HAP-1 (cell line): ENCODE measurements at regions not wholly inside any gene's neighbourhood (a gene's known extent, or its start where the extent isn't known, plus 50 kb on each side); places are given as distances from the start of the nearest gene placed in this dataset.
A peak's percentile ranks its signal among the peaks of the same experiment; 100 is the strongest.

Experiments used
- DNase-seq, 2 experiments: peaks; one replicate each; pipeline ENCODE4 v3.0.0-alpha.2; 2016 to 2020; ENCODE audit warnings: low spot score in 2 of 2
- H3K27me3 ChIP-seq: fragments of 250-450 bp; sonication (Bioruptor Pico); 2 replicates; pipeline ENCODE4 v1.5.1; 2020; ENCODE audit warnings: low read depth, mild to moderate bottlenecking, moderate library complexity
- H3K36me3 ChIP-seq: fragments of 250-450 bp; sonication (Bioruptor Pico); replicated peaks from 2 replicates; pipeline ENCODE4 v1.5.1; 2020; ENCODE audit warnings: mild to moderate bottlenecking
- H3K4me1 ChIP-seq: fragments of 250-450 bp; sonication (Bioruptor Pico); 2 replicates; pipeline ENCODE4 v1.5.1; 2020; ENCODE audit warnings: mild to moderate bottlenecking
- H3K4me3 ChIP-seq: fragments of 250-450 bp; sonication (Bioruptor Pico); 2 replicates; pipeline ENCODE4 v1.5.1; 2020; ENCODE audit warnings: mild to moderate bottlenecking, moderate library complexity
- H3K9me3 ChIP-seq: fragments of 250-450 bp; sonication (Bioruptor Pico); 2 replicates; pipeline ENCODE4 v1.5.1; 2020; ENCODE audit warnings: mild to moderate bottlenecking, moderate library complexity
- in situ Hi-C: fragments of 300-500 bp; cut with MboI; formaldehyde crosslinking; loops from 3 replicates; pipeline ENCODE4 v1.14.3; 2020; ENCODE audit warnings: low sequenced_read_pairs, inconsistent platforms, mixed read lengths

DNA sequence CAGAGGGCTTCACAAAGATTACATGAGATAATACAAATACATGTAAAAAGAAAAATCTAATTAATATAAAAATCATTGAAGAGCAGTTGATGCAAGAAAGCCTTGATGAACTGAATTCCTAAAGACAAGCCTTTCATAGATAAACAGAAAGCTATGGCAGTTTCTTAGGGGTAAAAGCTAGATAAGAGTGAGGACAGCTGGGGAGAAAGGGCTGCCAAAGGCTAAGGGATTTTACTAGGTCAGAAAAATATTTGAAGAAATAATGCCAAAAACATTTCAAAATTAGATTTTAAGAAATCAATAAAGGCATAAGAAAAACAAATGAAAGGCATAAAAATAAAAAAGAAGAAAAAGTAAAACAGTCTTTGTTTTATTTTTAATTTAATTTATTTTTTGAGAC, 107.9 kb upstream of the ZNF366 start:
- Histone ChIP-seq H3K4me3 (no peak overlapping the region), H3K36me3 (no peaks in the 10 kb centered on the region), H3K4me1 (no peaks in the 10 kb centered on the region; the same call in 1 of the 2 replicates), H3K27me3 (no peaks in the 10 kb centered on the region), H3K9me3 (no peaks in the 10 kb centered on the region)
- DNase-seq: no peak
- in situ Hi-C loops: no loop called here

GRCh38 chr5:72613515-72613914, 106.3 kb upstream of the ZNF366 start:
- Histone ChIP-seq H3K9me3 (no peaks in the 10 kb centered on the region), H3K27me3 (no peaks in the 10 kb centered on the region), H3K4me3 (no peak overlapping the region), H3K36me3 (no peaks in the 10 kb centered on the region), H3K4me1 (no peaks in the 10 kb centered on the region; the same call in 1 of the 2 replicates)
- in situ Hi-C loops: no loop called here
- DNase-seq: no peak

DNA sequence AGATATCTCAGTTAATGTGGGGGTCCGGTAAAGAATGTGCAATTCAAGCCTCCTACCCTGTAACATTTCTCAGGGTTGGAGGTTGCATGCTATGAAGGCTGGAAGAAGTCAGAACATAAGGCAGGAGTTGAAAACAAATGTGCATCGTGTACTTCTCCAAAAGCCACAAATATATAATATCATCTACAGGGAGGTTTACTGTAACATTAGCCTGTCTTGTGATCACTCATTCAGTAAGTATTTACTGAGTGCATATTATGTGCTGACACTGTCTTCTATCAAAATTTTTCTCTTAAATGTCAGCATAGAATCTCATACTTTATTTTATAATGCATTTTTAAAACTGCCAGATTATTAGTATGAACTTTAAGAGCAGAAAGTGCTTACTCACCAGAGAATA, 105.6 kb upstream of the ZNF366 start:
- in situ Hi-C loops: no loop called here
- DNase-seq: no peak
- no peaks in the 10 kb centered on the region for H3K36me3 ChIP-seq
- no peaks in the 10 kb centered on the region for H3K27me3 ChIP-seq
- H3K4me3 ChIP-seq: no peak overlapping the region
- no peaks in the 10 kb centered on the region for H3K9me3 ChIP-seq
- no peaks in the 10 kb centered on the region; the same call in 1 of the 2 replicates for H3K4me1 ChIP-seq

GRCh38 chr5:72611118-72611730, 104.0 kb upstream of the ZNF366 start:
- Histone ChIP-seq H3K36me3 (no peaks in the 10 kb centered on the region), H3K4me1 (no peaks in the 10 kb centered on the region; the same call in 1 of the 2 replicates), H3K4me3 (no peak overlapping the region), H3K27me3 (no peaks in the 10 kb centered on the region), H3K9me3 (no peaks in the 10 kb centered on the region)
- DNase-seq: peak; percentile 78 to 81
- in situ Hi-C loops: no loop called here

DNA sequence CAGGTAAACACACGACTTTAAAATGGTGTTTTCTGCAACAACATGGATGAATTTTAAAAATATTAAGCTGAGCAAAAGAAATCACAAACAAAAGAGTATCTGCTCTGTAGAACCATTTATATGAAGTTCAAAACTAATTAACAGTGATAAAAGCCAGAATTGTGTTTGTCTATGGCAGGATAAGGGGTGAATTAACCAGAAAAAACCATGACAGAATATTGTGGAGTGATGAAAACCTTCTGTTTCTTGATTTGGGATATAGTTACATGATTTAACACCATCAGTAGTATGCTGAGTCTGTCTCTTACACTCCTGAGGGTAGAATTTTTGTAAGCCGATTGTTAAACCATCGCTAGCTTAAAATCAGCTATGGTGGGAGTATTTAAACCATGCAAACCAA, 101.7 kb upstream of the ZNF366 start:
- H3K36me3 ChIP-seq: no peaks in the 10 kb centered on the region
- H3K4me3 ChIP-seq: no peak overlapping the region
- H3K9me3 ChIP-seq: no peaks in the 10 kb centered on the region
- DNase-seq: no peak
- H3K4me1 ChIP-seq: no peaks in the 10 kb centered on the region; the same call in 1 of the 2 replicates
- in situ Hi-C loops: no loop called here
- no peaks in the 10 kb centered on the region for H3K27me3 ChIP-seq

- Histone ChIP-seq H3K36me3 (no peaks in the 10 kb centered on the region), H3K9me3 (no peaks in the 10 kb centered on the region), H3K4me1 (no peaks in the 10 kb centered on the region; the same call in 1 of the 2 replicates), H3K27me3 (no peaks in the 10 kb centered on the region), H3K4me3 (no peak overlapping the region)
- in situ Hi-C loops: no loop called here
- DNase-seq: no peak
Observed at GRCh38 chr5:72608297-72608696, 101.1 kb upstream of the ZNF366 start.

DNA sequence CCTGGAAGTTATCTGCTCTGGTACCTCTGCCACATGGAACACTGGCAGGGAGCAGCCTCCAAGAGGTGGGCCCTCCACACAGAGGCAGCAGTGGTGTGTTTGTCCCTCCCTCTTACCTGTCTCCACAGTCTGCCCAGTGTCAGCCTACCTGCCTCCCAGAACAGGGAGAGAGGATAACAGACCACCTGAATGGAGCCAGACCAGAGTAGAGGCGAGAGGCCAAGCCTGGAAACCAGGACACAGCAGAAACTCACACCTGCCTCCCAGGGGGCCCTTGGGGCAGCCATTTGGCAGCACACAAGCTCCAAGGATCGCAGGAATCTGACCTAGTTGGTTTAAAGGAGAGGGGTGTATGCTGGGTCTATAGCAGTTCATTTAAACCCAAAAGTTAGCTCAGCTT, 100.2 kb upstream of the ZNF366 start:
- no peaks in the 10 kb centered on the region; the same call in 1 of the 2 replicates for H3K4me1 ChIP-seq
- H3K4me3 ChIP-seq: no peak overlapping the region
- no peaks in the 10 kb centered on the region for H3K36me3 ChIP-seq
- no peak for DNase-seq
- in situ Hi-C loops: no loop called here
- no peaks in the 10 kb centered on the region for H3K9me3 ChIP-seq
- H3K27me3 ChIP-seq: no peaks in the 10 kb centered on the region

- Histone ChIP-seq H3K36me3 (no peaks in the 10 kb centered on the region), H3K9me3 (no peaks in the 10 kb centered on the region; the same call in 1 of the 2 replicates), H3K4me3 (no peak overlapping the region), H3K27me3 (no peaks in the 10 kb centered on the region), H3K4me1 (no peaks in the 10 kb centered on the region; the same call in 1 of the 2 replicates)
- DNase-seq: no peak
- in situ Hi-C loops: no loop called here
Observed at GRCh38 chr5:72606525-72606924, 99.3 kb upstream of the ZNF366 start.

DNA sequence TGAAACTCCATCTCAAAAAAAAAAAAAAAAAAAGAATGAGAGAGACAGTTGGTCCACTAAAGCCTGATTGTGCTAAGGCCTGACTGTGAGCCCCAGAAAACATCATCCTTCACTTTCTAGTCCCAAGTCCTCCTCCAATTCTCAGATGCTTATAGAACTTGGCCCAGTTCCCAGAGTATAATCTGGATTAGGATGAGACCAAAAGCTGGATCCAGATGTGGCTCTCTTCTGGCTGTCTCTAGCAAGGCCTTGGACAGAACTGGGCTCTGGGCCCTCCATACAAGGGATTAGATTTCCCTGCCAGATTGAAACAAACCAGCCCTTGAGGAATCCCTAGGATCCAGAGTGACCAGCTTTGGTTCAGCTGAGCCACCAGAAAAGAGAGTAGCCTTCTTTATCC, 98.4 kb upstream of the ZNF366 start:
- no peaks in the 10 kb centered on the region; the same call in 1 of the 2 replicates for H3K9me3 ChIP-seq
- no peak for DNase-seq
- in situ Hi-C loops: no loop called here
- H3K36me3 ChIP-seq: no peaks in the 10 kb centered on the region
- H3K27me3 ChIP-seq: no peaks in the 10 kb centered on the region
- H3K4me1 ChIP-seq: no peaks in the 10 kb centered on the region; the same call in 1 of the 2 replicates
- no peak overlapping the region for H3K4me3 ChIP-seq

DNA sequence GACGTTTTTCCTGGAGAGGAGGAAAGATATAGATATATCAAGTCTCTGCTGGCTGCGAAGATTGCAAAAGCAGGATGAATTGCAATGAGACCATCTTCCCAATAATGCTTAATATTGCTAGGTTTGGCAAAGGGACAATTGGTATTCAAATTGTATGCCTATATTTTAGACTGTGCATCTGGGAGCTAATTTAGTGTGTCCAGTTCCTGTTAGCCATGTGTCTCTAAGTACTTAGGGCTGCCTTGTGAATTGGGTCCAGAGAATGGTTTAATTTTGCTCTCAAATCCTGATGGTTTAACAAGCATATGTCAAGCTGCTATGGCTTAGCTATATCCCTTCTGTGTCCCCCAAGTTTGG, 97.6 kb upstream of the ZNF366 start:
- DNase-seq: no peak
- no peaks in the 10 kb centered on the region for H3K27me3 ChIP-seq
- in situ Hi-C loops: no loop called here
- H3K4me3 ChIP-seq: no peak overlapping the region
- no peaks in the 10 kb centered on the region for H3K4me1 ChIP-seq
- no peaks in the 10 kb centered on the region; the same call in 1 of the 2 replicates for H3K9me3 ChIP-seq
- H3K36me3 ChIP-seq: no peaks in the 10 kb centered on the region

DNA sequence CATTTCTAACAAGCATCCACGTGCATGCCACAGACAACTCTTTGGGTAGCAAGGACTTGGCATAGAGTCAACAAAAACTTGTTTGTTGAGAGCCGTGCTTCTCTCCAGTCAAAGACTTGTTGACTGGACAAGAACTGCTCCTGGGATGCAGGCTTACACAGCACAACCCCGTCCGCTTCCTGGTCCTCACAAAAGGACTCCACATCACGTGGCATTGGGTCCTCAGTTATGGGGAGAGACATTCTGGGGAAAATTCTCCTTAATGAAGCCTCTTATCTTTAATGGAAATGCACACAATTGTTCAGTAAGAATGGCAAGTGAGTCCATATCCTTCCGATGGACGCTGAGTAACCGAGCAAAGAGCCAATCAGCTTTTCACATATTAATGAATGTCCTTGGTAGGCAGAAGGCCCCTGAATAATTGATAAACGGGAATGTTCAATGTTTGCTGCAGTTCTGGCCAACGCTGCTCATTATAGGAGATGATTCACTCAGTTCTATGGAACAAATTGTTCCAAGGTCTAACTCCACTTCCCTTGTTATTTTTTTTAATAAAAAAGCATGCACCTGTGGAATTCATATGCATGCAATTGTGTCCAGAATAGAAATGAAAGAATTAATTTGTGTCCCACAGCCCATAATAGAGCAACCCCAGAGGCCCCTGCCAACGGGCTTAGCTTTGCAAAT, 97.0 kb upstream of the ZNF366 start:
- Histone ChIP-seq H3K9me3 (no peaks in the 10 kb centered on the region; the same call in 1 of the 2 replicates), H3K36me3 (no peaks in the 10 kb centered on the region), H3K4me3 (no peak overlapping the region), H3K27me3 (no peaks in the 10 kb centered on the region), H3K4me1 (no peaks in the 10 kb centered on the region)
- in situ Hi-C loops: no loop called here
- no peak for DNase-seq

- Histone ChIP-seq H3K4me1 (no peaks in the 10 kb centered on the region), H3K27me3 (no peaks in the 10 kb centered on the region), H3K4me3 (no peak overlapping the region), H3K9me3 (no peaks in the 10 kb centered on the region; the same call in 1 of the 2 replicates), H3K36me3 (no peaks in the 10 kb centered on the region)
- in situ Hi-C loops: no loop called here
- no peak for DNase-seq
Observed at GRCh38 chr5:72602696-72603685, 95.8 kb upstream of the ZNF366 start.

GRCh38 chr5:72601861-72602260, 94.7 kb upstream of the ZNF366 start:
- Histone ChIP-seq H3K4me3 (no peak overlapping the region), H3K27me3 (no peaks in the 10 kb centered on the region), H3K36me3 (no peaks in the 10 kb centered on the region), H3K9me3 (no peaks in the 10 kb centered on the region; the same call in 1 of the 2 replicates), H3K4me1 (no peaks in the 10 kb centered on the region; the same call in 1 of the 2 replicates)
- no peak for DNase-seq
- in situ Hi-C loops: no loop called here
